HG03280 (cell line): ENCODE measurements at regions not wholly inside any gene's neighbourhood (a gene's known extent, or its start where the extent isn't known, plus 50 kb on each side); places are given as distances from the start of the nearest gene placed in this dataset.
"Not testable (repeated sequence)": the region's sequence is repeated elsewhere in the genome, so short reads cannot be mapped to it uniquely, and the experiment has no call there.

Experiments
- ATAC-seq: cut with Tn5 transposase; IDR thresholded peaks from one replicate; pipeline ENCODE4 v1.9.1; 2021; ENCODE audit warnings: mild to moderate bottlenecking, moderate library complexity; ENCODE audit not compliant: unreplicated experiment

DNA sequence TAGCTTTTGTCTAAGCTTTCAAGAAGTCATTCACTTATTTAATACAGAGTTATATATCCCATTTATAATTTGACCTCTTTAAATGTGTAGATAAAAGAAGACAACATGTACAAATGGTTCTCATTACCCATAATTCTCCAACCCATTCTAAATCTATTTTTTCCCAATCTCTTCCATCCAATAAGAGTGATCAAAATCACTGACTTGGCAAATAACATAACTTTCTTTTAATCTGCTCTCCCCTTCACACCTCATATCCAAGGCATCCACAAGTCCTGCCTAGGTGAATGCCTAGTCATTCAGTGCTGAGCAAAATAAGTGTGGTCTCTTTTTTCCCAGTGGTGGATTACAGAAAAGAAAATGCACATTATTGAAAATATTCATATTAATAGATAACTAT, 1231.1 kb downstream of the CDH11 start:
- ATAC-seq: no peak

GRCh38 chr16:63890081-63890480, 1231.8 kb downstream of the CDH11 start:
- ATAC-seq: no peak

DNA sequence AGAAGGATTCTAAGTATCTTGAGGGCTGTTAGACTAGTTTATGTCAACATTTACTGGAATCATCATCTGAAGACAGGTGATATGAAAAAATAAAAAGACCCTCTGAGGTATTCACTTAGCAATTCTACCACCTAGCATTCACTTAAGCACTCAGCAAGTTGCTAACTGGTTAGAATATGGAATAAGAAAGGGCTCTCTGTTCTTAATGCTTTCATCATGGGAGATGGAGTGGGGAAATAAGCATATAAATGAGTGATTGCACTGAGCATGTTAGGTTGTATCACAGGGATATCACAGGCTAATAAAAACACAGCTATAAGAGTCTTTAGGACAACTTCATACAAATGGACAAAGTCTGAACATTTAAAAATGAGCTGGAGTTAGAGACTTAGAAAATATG, 1238.8 kb downstream of the CDH11 start:
- ATAC-seq: no peak

GRCh38 chr16:63882576-63882975, 1239.3 kb downstream of the CDH11 start:
- ATAC-seq: no peak

DNA sequence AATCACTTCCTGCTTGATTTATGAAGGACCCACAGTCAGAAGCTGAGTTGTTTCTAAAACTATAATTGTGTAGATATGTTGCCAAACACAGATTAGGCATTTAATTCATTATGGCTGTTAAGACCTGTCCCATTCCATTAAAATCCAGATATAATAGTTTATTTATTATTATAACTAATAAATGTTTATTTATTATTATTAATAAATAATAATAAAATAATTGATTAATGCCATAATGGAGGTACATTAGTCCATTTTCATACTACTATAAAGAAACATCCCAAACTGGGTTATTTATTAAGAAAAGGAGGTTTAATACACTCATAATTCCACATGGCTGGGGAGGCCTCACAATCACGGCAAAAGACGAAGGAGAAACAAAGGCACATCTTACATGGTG, 1240.9 kb downstream of the CDH11 start:
- ATAC-seq: no peak

DNA sequence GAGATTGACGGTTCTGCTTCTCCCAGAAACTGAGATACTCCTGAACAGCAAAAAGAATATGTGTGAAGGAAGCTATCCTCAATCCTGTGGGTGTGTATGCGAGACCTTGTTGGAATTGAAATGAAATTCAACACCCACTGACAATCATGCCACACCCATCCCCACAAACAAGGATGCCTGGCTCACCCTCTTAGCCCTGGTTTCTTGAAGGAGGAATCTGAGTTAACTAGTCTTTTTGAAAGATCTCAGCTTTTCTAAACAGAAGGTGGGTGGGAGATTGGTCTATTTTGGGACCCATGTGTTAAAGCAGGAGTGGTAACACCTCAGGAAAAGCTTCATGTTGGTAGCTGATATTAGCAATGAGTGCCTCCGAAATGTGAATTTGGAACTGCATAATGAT, 1244.5 kb downstream of the CDH11 start:
- no peak for ATAC-seq

DNA sequence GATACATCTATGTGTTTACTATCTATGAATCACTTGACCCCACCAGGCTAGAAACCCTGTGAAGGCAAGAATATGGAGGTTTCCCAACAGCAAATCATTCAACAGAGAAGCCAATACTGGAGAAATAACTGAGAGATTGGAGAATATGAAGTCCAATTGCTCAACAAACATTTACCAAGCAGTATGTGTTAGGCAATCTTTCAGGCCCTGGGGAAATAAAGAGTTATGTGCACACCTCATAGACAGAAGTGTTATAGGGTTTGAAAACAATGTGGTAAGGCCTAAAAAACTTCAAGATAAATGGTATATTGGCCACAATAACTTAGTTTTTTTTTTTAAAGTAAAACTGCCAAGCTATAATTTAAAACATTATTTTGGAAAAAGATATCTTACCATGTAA, 1245.8 kb downstream of the CDH11 start:
- ATAC-seq: no peak

GRCh38 chr16:63860700-63861099, 1261.2 kb downstream of the CDH11 start:
- ATAC-seq: not testable (repeated sequence)

DNA sequence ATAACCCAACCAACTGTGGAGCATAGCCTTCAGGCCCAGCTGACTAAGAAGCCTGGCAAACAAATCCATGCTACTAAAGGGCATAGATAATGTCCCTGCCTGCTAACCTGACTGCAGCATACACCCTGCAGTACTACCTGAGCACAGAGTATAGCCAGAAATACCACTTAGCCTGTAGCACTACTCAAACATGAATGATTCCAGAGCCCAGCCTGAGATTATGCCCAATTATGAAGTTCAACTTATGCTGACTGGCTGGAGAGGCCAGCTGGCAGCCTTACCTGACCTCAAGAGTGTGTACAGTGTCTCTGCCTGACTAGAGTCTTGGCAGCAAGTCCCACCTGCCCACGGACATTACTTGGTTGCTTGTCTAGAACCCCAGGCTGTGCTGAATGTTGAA, 1265.3 kb downstream of the CDH11 start:
- no peak for ATAC-seq

- no peak for ATAC-seq
Observed at GRCh38 chr16:63850979-63851378, 1270.9 kb downstream of the CDH11 start.

DNA sequence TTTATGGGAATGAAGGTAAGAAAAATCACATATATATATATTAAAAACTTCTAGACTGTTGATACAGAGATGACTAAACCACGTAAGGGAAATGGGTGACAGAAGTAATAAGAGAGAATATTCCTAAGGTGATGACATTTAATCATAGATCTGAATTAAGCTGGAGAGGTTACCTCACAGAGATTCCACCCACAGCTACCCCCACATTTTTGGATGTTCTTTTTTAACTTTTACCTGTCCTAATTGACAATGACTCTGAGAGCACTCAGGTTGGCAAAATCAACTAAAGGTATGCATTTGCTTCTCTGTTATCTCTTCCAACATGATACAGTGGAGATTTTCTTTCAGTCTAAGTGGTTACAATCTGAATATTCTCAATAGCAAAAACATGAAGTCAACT, 1280.6 kb downstream of the CDH11 start:
- no peak for ATAC-seq

GRCh38 chr16:63830061-63830460, 1291.8 kb downstream of the CDH11 start:
- no peak for ATAC-seq

DNA sequence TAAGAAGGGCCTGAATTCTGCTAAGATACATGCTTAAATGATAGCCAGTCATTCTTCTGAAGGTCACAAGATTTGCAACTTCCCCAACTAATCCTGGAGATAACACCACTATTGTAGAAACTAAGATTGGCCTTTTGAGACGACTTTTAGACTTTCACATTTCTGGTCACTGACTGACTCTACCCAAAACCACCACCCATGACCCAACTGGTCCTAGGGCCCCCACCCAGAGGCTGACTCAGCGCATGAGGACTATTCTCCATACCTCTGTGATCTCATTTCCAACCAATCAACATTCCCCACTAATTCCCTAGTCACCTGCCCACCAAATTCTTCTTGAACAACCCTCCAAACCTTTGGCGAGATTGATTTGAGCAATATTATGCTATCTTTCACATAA, 1299.0 kb downstream of the CDH11 start:
- ATAC-seq: no peak

DNA sequence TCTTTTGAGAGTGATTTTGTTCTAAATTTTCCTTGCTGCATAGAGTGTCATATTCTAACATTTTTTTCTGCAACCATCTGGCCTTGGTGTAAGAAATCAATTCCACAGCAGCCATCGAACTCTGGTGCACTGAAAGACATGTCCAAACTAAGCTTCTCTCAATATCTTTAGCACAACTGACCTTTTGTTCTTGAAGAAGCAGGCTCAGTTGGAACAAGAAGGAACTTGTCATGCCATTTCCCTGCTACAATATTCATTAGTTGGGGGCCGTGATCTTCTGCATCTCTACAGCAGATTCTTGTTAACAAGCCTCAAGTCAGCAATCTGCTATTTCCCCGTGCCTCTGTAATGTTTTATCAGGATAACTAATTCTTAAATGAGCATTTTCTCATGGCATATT, 1305.6 kb downstream of the CDH11 start:
- no peak for ATAC-seq

GRCh38 chr16:63813862-63814261, 1308.0 kb downstream of the CDH11 start:
- ATAC-seq: no peak

DNA sequence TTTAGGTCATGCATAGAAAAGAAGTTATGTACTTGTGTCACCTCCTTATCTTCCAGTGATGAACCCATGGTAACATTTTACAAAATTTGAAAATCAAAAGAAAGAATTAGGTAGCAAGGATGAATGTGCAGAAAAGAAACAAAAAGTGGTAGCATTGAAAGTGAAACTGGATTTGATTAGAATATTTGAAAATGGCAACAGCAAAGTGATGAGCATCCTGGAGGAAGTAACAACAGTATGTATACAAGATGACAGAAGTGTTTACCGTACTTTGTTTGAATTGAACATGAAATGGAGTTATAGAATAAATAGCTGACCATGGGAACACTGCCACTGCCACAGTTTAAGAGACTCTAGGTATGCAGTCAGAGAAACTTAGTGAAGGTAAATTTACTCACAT, 1313.1 kb downstream of the CDH11 start:
- ATAC-seq: no peak

DNA sequence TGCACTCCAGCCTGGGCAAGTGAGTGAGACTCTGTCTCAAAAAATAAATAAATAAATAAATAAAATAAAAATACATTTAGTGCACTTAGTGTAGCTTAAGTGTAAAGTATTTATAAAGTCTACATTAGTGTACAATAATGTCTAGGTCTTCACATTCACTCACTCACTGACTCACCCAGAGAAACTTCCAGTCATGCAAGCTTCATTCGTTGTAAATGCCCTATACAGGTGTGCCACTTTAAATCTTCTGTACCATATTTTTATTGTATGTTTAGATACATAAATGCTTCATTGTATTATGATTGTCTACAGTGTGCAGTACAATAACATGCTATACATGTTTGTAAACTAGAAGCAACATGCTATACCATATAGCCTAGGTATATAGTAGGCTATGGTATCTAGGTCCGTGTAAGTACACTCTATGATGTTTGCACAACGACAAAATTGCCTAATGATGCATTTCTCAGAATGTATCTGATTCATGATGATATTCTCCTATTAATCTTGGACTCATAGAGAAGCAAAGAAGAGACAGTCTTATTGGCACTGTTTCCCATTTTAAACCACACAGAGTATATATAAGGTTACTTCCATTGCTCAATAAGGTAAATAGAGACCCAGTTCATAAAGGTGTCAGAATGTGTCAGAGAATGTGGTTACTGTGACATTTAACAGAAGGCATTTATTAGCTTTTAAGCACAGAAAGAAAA, 1314.9 kb downstream of the CDH11 start:
- ATAC-seq: no peak

DNA sequence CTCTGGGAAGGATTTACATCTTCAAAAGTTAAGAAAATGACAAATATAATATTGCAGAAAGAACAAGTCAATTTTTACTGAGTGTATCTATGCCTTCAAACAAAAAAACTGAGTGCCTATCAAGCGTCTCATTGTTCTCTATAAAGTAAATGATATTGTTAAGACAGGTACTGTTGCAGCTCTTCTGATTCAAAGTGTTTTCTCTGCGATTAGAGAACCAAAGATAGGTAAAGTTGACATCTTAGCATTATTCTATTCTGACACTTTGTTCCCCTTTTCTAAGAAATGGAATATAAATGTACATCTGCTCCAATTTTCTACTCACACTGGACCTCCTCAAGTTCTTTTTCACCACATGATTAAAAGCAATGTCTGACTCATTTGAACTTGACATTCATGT, 1317.7 kb downstream of the CDH11 start:
- ATAC-seq: no peak

GRCh38 chr16:63789603-63790002, 1332.3 kb downstream of the CDH11 start:
- ATAC-seq: no peak

DNA sequence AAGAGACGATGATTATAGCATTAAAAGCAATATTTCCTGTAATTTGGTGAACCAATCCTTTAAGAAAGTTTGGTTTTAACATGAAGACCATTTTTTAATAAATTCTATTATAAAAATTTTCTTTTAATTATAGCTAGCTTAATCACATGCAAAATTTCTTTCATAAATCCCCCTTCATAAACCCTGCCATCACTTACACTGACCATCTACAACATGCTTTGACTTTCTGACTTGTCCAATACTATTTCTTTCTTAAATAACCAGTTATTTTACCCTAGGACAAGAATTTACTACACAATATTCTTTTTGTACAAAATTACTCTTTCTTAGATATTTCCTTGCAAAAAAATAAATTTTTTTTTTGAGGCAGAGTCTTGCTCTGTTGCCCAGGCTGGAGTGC, 1334.8 kb downstream of the CDH11 start:
- ATAC-seq: no peak

DNA sequence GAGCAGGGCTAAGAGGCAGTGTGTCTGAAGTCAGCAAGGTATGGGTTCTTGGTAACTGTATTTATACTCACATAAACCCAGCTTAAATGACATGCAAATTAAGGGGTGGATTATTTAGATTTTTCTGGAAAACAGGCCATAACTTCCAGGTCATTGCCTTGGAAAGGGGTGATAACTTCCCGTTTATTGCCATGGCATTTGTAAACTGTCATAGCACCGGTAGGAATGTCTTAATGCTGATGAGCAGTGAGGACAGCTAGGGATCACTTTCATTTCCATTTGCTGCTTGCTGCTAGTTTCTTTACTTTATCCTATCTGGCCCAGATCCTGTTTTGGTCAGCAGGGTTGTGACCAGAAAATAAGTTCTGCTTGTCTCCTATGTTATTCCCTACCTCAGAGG, 1336.7 kb downstream of the CDH11 start:
- ATAC-seq: no peak

DNA sequence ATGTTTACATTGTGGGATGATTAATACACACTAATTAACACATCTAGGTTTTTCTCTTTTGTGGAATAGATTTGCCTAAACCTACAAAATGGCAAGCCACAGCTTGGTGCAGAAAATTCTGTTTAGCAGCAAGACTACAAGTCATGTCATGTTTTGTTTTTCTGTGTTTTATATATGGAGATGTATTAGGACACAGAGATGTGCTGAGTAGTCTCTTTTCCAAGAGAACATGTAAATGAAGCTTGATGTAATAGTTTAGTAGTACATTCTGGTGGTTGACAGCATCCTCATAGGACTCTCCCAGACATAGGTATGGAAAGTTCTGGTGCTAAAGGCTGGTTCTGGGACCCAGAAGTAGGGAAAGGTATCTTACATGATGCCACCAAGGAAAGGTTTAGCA, 1345.4 kb downstream of the CDH11 start:
- no peak for ATAC-seq

DNA sequence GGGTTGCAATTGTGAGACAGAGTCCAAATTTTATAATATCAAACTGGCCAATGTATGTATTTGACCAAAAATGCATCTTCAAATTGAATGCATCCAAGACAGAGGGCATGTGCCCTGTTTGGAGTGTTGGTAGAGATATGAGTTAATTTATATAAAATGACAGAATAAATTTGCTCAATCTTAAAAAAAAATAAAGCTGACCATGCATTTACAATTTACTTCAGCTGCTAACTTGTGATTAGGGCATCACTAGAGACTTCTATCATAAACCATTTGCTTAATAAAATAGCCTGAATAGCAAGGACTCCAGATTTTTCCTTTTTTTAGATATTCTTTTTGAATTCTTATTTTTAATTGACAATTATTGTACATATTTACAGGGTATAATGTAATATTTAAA, 1345.8 kb downstream of the CDH11 start:
- ATAC-seq: no peak
